HG03103 (cell line): ENCODE measurements at regions not wholly inside any gene's neighbourhood (a gene's known extent, or its start where the extent isn't known, plus 50 kb on each side); places are given as distances from the start of the nearest gene placed in this dataset.
A peak's percentile ranks its signal among the peaks of the same experiment; 100 is the strongest.
"Not testable (repeated sequence)": the region's sequence is repeated elsewhere in the genome, so short reads cannot be mapped to it uniquely, and the experiment has no call there.

Source experiments
- ATAC-seq: cut with Tn5 transposase; IDR thresholded peaks from one replicate; pipeline ENCODE4 v1.9.1; 2021; ENCODE audit warnings: low read depth; ENCODE audit not compliant: unreplicated experiment

GRCh38 chr14:92223025-92223424, 99.9 kb upstream of the SLC24A4 start:
- ATAC-seq: no peak

DNA sequence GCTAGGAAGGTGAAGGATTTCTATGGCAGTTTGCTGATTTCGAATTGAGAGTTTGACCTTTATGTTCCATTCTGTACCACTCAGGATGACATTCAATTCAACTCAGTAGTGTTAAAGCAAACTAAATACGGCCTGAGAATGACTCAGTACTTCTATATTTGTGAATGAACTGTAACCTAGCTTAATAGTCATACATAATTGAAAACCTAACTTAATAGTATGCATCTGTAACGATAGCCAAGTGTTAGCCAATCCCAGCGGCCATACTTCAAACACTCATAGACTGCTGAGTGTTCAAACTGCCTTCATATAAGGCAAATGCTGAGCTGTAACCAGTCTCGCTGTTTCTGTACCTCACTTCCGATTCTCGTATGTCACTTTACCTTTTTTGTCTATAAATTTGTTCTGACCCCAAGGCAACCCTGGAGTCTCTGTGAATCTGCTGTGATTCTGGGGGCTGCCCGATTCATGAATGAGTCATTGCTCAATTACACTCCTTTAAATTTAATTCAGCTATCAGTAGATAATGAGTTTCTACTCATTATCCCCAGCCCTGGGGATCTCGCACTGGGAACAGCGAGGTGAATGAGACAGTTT, 98.5 kb upstream of the SLC24A4 start:
- ATAC-seq: no peak

GRCh38 chr14:92225731-92226130, 97.2 kb upstream of the SLC24A4 start:
- no peak for ATAC-seq

DNA sequence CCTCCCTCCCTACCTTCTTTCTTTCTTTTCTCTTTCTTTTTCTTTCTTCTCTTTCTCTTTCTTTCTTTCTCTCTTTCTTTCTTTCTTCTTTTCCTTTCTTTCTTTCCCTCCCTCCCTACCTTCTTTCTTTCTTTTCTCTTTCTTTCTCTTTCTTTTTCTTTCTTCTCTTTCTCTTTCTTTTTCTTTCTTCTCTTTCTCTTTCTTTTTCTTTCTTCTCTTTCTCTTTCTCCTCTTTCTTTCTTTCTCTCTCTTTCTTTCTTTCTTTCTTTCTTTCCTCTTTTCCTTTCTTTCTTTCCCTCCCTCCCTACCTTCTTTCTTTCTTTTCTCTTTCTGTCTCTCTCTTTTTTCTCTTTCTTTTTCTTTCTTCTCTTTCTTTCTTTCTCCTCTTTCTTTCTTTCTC, 96.8 kb upstream of the SLC24A4 start:
- ATAC-seq: not testable (repeated sequence)

DNA sequence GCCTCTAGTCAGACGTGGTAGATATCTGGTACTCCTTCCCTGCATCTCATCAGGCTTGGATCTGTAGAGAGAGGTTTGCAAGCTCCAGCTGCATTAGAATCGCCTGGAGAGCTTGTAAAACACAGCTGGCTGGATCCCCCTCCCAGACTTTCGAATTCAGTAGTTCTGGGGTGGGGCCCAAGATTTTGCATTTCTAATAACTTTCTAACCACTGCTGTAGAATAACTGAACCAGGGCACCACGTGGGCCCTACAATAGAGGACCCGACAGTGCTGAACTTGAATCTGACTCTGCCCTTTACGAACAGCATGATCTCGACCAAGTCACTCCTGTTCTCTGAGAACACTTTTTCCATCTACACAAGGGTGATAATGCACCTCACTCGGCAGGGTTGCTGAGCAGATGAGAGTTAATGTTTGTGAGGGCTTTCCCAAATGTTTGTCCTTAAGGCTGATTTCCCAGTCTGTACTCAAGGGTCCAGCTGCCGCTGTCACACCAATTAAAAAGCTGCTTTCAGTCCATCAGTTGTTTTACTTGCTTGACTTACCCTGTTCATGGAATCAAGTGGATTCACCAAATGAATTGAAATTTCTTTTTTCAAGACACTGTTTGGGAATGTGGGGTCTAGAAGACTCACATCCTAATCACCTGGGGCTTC, 86.6 kb upstream of the SLC24A4 start:
- ATAC-seq: no peak

- no peak for ATAC-seq
Observed at GRCh38 chr14:92240658-92241057, 82.3 kb upstream of the SLC24A4 start.

GRCh38 chr14:92241966-92242595, 80.9 kb upstream of the SLC24A4 start:
- ATAC-seq: no peak

- no peak for ATAC-seq
Observed at GRCh38 chr14:92244805-92245204, 78.2 kb upstream of the SLC24A4 start.

- ATAC-seq: no peak
Observed at GRCh38 chr14:92247341-92247740, 75.6 kb upstream of the SLC24A4 start.

GRCh38 chr14:92247947-92248346, 75.0 kb upstream of the SLC24A4 start:
- ATAC-seq: no peak

GRCh38 chr14:92248696-92249095, 74.3 kb upstream of the SLC24A4 start:
- ATAC-seq: no peak

DNA sequence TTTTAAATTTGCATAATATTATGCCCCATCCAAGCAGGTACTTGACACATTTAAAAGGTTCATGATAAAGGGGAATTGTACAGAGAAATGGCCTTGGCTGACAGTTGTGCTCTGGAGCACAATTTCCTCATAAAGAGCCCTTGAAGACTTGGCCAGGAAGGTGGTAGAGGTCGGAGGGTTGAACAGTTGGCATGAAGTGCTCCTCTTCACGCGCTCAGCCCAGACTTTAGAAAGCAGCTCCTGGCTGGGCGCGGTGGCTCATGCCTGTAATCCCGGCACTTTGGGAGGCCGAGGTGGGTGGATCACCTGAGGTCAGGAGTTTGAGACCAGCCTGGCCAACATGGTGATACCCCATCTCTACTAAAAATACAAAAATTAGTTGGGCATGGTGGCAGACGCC, 72.6 kb upstream of the SLC24A4 start:
- ATAC-seq: not testable (repeated sequence)

DNA sequence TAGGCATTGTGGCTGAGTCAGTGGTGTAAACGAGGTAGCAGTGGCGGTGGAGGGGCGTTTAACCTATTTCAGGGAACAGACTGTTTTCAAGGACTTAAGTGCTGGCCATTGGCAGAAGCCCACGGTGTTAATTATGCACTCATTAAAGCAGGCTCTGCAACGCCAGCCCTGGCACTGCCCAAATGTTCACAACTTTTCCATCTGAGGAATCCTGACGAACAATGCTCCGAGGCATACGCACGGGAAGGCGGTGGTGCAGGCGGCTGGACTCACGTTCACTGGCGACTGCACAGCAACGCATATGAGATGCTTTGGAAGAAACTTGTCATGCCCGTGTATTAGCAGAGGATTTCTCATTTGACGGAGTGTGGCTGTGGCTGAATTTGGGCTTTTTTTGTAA, 70.6 kb upstream of the SLC24A4 start:
- no peak for ATAC-seq

- ATAC-seq: no peak
Observed at GRCh38 chr14:92253381-92253894, 69.5 kb upstream of the SLC24A4 start.

DNA sequence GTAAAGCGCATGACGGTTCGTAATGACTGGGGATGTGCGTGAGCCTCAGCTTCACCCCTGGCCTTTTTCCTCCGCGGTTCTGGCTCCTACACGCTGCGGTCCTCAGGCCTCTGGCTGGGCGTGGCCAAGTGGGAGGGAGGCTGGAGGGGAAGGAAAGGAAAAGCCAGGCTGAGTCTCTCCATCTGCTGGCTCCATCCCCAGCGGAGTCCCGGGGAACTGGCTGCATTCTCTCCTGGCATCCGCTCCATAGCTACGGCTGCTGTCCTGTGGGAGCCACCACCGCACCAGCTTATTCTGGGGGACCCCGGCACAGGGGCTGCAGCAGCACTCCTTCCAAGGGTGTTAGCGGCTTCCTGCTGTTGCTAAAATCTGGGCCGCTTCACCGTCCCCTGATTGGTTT, 68.2 kb upstream of the SLC24A4 start:
- ATAC-seq: no peak

GRCh38 chr14:92258934-92259333, 64.0 kb upstream of the SLC24A4 start:
- no peak for ATAC-seq

GRCh38 chr14:92259613-92260357, 63.2 kb upstream of the SLC24A4 start:
- ATAC-seq: peak; percentile 77

DNA sequence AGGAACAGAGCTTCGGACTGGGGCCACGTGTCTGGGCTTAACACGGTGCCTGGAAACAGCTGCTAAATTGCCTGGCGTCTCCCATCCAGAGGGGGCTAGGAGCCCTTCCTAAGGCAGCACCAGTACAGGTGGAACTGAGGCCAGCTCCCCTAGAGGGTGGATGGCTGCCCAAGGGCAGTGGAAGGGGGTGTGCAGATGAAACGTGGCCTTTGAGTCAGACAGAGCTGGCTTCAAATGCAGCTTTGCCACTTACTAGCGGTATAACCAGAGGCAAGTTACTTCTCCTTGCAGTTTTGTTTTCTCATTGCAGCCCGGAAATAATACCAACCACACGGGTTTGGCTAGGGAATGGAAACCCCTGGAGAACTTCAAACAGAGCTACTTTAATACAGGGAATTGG, 59.3 kb upstream of the SLC24A4 start:
- ATAC-seq: no peak

DNA sequence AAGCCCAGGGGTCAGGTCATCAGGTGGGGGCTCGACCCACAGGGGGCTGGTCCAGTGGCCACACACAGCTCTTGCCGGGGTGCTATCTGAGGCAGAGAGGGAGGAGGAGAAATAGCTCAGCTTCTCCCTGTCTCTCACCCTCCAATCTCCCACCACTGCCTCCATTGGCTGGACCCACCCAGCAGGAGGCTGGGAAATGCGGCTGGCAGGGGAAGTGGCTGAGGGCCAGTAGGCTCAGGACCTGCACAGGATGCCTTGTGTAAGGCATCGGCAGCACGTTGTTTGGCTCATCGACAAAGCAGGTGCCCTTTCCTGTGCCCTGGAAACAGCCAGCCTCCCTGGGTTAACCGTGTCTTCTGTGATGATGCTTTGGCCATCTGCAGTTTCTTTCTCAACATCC, 58.8 kb upstream of the SLC24A4 start:
- no peak for ATAC-seq

- ATAC-seq: no peak
Observed at GRCh38 chr14:92266216-92266615, 56.7 kb upstream of the SLC24A4 start.
